GM18498 (cell line): ENCODE measurements at regions not wholly inside any gene's neighbourhood (a gene's known extent, or its start where the extent isn't known, plus 50 kb on each side); places are given as distances from the start of the nearest gene placed in this dataset.
"Not testable (repeated sequence)": the region's sequence is repeated elsewhere in the genome, so short reads cannot be mapped to it uniquely, and the experiment has no call there.

Experiments used
- ATAC-seq: cut with Tn5 transposase; IDR thresholded peaks from one replicate; pipeline ENCODE4 v1.9.1; 2021; ENCODE audit warnings: mild to moderate bottlenecking, moderate library complexity; ENCODE audit not compliant: unreplicated experiment

DNA sequence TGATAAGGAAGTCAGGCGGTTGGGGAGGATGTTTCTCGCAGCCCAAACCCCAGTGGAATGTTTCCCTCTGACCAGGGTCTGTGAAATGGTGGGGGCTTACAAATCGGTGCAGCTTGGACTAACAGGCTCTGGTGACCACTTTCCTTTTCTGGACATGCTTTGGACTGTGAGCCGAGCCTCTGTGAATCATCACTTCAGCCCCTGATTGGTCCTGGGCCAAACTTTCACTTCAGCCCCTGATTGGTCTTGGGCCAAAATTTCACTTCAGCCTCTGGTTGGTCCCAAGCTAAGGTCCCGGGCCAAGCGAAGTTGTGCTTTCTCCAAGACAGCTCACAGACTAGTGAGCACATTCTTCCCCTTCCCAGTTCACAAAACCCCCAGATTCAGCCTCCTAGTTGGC lies 223.7 kb upstream of the ANKRD20A1 start:
- not testable (repeated sequence) for ATAC-seq

- ATAC-seq = not testable (repeated sequence)
Observed at GRCh38 chr9:67611900-67612299, 246.8 kb upstream of the ANKRD20A1 start.

DNA sequence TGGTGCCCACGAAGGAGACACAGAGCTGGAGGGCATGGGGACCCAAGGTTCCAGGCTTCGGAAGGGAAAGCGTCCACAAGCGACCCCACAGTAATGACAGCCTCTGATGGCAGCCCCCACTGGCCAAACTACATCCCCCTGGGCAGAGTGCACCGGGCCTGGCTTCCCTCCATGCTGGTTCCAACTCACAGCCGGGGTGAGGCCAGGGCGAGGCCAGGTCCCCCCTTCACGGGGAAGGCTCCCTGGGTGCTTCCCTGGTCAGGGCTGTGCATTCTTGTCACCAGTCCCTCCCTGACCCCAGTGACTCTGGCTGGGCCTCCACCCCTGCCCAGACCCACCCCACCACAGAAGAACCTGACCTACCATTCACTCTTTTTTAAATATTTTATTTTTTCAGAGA lies 248.9 kb upstream of the ANKRD20A1 start:
- not testable (repeated sequence) for ATAC-seq

DNA sequence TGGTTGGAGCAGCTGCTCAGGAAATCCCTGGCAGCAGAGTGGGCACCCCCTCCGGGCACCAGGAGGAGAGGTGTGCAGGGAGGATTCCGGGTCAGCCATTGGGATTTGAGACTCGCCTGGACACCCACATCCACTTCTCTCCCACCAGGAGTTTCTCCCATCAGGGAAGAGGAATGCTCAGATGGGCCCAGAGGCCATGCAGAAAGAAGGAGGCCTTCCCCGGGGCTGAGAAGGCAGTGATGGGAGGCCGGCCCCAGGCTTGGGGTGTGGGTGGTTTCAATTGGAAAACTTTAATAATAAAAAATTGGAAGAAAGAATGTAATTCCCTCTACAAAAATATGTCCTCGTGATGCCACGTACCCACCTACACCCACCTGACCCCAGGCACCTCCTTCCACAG lies 249.3 kb upstream of the ANKRD20A1 start:
- not testable (repeated sequence) for ATAC-seq

DNA sequence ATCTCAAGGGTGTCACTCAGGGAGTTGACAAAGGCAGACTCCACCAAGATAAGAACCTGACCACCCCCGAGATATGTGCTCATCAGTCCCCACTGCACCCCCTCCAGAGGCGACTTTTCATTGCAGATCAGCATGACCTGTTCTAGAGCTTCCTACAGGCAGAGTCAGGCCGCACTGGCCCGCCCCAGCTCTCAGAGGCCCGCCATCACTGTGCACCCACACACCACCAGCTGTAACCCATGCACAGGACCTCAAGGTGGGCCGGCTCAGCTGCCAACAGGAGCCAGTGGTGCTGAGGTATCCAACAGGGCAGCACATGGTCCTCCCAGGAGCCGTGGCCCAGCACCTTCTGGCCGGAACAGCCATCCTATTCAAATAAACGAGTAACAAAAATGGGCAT lies 253.6 kb upstream of the ANKRD20A1 start:
- ATAC-seq = not testable (repeated sequence)

- ATAC-seq = not testable (repeated sequence)
Observed at GRCh38 chr9:67603609-67604008, 255.1 kb upstream of the ANKRD20A1 start.

DNA sequence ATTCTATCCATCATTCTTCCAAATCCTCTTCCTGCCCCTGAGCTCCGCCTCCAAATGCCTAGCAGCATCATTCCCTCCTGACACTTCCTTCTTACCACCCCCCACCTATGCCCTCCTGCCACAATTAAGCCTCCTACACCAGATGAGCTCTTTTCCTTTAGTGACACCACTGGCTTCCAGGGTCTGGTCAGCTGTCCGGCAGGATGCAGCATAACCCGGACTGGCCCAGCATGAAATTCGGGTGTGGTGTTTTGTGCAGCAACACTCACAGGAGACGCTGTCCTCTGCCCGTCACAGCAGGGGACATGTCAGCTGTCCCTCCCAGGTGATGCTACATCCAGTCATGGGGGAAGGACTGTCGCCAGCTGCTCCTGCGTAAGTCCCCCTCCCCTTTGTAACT lies 266.3 kb upstream of the ANKRD20A1 start:
- ATAC-seq = not testable (repeated sequence)

DNA sequence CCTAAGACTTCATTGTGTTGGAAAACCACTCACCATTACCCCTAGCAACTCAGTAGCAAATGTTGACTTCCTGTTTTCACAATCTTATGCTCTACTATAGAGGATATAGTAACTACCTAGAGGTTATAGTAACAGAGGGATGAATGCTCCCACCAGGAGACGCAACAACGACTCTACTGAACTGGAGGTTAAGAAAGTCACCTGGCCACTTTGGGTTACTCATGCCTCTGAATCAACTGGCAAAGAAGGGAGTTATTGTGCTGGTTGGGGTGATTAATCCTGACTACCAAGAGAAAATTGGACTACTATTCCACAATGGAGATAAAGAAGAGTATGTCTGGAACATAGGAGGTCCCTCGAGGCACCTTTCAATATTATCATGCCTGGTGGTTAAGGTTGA lies 302.9 kb upstream of the ANKRD20A1 start:
- ATAC-seq = not testable (repeated sequence)

GRCh38 chr9:67550044-67550443 lies 308.7 kb upstream of the ANKRD20A1 start:
- ATAC-seq = not testable (repeated sequence)

DNA sequence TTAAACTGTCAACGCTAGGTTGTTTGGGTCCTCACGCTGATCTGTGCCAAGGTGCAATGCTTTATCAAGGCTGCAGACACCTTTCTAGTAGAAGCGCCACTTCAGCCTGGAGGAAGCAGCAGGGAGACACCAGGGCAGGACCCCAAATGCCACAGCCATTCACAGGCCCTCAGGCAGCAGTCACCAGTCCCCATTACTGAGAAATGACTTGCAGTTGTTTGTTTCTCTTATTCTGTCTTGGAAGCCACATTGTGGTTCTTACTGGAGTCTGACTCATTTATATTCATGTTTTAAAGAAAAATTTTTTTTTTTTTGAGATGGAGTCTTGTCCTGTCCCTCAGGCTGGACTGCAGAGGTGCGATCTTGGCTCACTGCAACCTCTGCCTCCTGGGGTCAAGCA lies 328.9 kb upstream of the ANKRD20A1 start:
- not testable (repeated sequence) for ATAC-seq

DNA sequence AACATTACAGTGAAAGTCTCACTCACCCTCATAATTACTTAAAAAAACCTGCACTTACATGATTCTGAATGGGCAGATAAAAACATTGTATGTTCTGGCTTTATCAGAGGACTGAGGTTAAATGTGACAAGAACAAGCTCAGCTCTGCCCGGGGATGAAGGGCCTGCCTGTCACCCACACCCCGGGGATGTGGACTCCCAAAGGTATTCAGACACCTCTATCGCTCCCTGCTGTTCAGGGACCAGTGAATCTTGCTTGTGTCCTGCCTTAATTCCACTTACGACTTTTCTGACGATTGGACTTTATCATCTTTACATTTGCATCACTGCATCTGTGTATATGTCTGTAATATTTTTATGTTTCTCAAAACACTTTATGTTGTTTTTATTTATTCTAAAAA lies 341.8 kb upstream of the ANKRD20A1 start:
- not testable (repeated sequence) for ATAC-seq

GRCh38 chr9:67514587-67514986 lies 344.1 kb upstream of the ANKRD20A1 start:
- ATAC-seq = not testable (repeated sequence)

GRCh38 chr9:67503728-67504369 lies 354.9 kb upstream of the ANKRD20A1 start:
- not testable (repeated sequence) for ATAC-seq

DNA sequence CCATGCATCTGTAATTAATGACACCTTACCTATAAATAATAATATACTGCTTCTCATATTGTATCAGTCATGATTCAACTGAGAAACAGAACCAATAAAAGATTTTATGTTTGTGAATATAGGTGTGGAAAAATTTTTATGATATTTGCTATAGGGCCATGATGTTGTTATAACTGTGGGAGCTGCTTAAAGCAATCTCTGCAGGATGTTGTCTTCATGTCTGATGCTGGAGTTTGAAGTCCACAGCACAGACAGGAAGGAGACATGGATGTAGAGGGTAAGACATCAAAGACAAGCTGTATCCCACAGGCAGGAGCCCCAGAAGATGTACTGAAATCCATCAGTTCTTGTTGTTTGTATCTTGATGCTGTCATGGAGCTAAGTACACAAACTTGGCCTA lies 366.7 kb upstream of the ANKRD20A1 start:
- not testable (repeated sequence) for ATAC-seq

DNA sequence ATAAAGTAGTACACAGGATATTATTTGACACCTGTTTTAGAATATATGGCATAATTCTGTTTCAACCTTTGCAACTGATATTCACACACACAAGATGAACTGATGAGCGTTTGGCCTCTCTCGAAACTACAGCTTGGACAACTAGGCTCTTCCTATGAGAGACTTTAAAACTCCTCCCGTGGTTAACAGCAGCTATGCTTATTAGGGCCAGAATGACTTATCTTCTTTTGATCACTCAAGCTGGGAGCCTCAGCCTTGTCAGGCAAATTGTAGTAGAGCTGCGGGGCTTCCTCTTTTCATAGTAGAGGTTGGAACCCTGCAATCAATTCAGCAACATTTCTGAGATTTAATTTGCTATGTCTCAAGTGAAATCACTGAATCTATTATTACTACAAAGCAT lies 381.3 kb upstream of the ANKRD20A1 start:
- ATAC-seq = not testable (repeated sequence)

DNA sequence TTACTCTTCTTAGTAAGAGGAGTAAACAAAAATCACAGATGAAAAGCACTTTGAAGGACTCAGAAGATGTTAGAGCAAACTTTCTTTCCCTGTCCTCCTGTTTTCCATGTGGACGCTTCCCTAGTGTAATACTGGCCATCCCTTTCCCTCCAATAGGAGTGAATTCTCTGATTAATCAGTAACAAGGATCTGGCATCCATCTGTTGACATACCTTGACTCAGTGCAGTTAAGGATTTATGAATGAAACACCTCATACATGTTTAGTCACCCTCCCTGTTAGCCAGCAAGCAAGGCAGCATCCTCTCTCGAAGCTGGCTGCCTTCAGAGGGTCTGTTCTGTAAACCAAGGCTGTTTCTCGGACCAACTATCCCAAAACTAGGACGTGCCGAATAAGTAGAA lies 388.0 kb upstream of the ANKRD20A1 start:
- ATAC-seq = not testable (repeated sequence)

DNA sequence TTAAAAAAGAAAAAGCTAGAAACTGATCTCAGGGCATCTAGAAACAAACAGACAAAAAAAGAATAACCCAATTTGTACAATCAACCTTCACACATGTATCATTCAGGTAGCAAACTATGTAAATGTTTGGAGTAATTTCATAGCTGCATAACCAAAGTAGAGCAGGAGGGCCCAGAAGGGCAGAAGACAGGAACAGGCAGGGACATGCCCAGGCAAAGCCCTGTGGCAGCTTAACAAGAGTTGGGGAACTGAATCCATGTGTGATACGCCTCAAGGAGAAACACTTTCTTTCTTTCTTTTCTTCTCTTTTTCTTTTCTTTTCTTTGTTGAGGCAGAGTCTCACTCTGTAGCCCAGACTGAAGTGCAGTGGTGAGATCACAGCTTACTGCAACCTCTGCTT lies 390.4 kb upstream of the ANKRD20A1 start:
- peak; percentile 83 for ATAC-seq

- not testable (repeated sequence) for ATAC-seq
Observed at GRCh38 chr9:67461796-67462757, 396.7 kb upstream of the ANKRD20A1 start.

GRCh38 chr9:67452941-67453340 lies 405.8 kb upstream of the ANKRD20A1 start:
- ATAC-seq = not testable (repeated sequence)

GRCh38 chr9:67442313-67442712 lies 416.4 kb upstream of the ANKRD20A1 start:
- not testable (repeated sequence) for ATAC-seq

GRCh38 chr9:67437011-67437410 lies 421.7 kb upstream of the ANKRD20A1 start:
- ATAC-seq = not testable (repeated sequence)

- ATAC-seq = not testable (repeated sequence)
Observed at GRCh38 chr9:67424881-67425280, 432.5 kb upstream of the SPATA31A3 start.
